ENCODE measurements at regions not wholly inside any gene's neighbourhood (a gene's known extent, or its start where the extent isn't known, plus 50 kb on each side); places are given as distances from the start of the nearest gene placed in this dataset.

DNA sequence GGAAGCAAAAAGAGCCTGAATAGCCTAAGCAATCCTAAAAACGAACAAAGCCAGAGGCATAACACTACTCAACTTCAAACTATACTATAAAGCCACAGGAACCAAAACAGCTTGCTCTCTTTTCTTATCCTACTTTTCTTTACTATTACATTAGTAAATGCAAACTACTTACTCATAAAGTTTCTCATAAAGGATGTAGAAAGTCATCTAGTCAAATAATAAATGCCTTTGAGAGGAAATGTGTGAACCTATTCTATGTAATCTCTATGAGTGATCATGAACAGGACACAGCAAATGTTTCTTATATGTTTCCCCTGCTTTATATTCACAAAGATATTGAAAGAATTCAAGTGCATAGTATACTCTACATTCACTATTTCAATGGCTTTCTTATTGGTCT is 176.9 kb upstream of the MDGA2 start:
- ChIA-PET POLR2A (ENCODE audit: low non-redundant PET) (no interaction called here), CTCF (no interaction called here)
- no TSS peak for BruUV-seq (replicated peaks)
- no peaks in the 10 kb centered on the region for H3K36me3 ChIP-seq (ENCODE audit: insufficient read depth, low read length, poor library complexity, severe bottlenecking)
- no peak for TF ChIP-seq EZH2 (IDR thresholded peaks at IDR 0.05; ENCODE audit: borderline replicate concordance, low read depth, low read length, poor library complexity, severe bottlenecking)
- H3K4me1 ChIP-seq (ENCODE audit: insufficient read depth, low read length, poor library complexity, severe bottlenecking): no peaks in the 10 kb centered on the region
- no peaks in the 10 kb centered on the region for H3K27me3 ChIP-seq (replicated peaks; ENCODE audit: insufficient read depth, low read depth, low read length, poor library complexity)
- intact Hi-C loops (cut with micrococcal nuclease; ENCODE audit: unreplicated experiment): no loop called here
- H3K27ac ChIP-seq (ENCODE audit: low read depth, low read length, poor library complexity, severe bottlenecking): no peak overlapping the region
- no peak for DNase-seq (ENCODE audit: low spot score)
- H3K4me3 ChIP-seq (ENCODE audit: low read depth, low read length, poor library complexity, severe bottlenecking): no peak overlapping the region
- H3K9me3 ChIP-seq (ENCODE audit: low read depth, low read length, poor library complexity, severe bottlenecking): no peaks in the 10 kb centered on the region

DNA sequence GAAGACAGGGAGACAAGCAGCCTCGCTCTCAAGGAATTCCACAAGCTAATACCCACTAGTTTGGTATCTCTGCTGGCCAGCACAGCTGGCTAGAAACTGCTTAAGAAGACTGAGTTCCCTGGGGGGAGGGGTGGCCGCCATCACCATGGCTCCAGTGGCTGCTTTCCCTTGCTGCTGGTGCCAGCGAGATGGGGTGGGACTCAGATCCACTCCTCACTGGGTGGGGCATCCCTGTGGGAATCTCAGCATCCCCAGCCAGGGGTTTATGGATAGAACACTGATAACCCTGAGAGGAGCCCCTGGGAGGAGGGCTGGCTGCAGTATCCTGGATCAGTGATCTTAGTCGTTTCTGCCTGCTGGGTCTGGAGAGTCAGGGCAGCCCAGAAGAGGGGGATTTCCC is 170.6 kb upstream of the MDGA2 start:
- BruUV-seq (replicated peaks): no TSS peak
- Histone ChIP-seq H3K27me3 (replicated peaks; ENCODE audit: insufficient read depth, low read depth, low read length, poor library complexity) (no peaks in the 10 kb centered on the region), H3K9me3 (ENCODE audit: low read depth, low read length, poor library complexity, severe bottlenecking) (peaks cover 8% of the 10 kb centered on the region), H3K4me3 (ENCODE audit: low read depth, low read length, poor library complexity, severe bottlenecking) (no peak overlapping the region), H3K4me1 (ENCODE audit: insufficient read depth, low read length, poor library complexity, severe bottlenecking) (no peaks in the 10 kb centered on the region), H3K27ac (ENCODE audit: low read depth, low read length, poor library complexity, severe bottlenecking) (no peak overlapping the region), H3K36me3 (ENCODE audit: insufficient read depth, low read length, poor library complexity, severe bottlenecking) (no peaks in the 10 kb centered on the region)
- no peak for DNase-seq (ENCODE audit: low spot score)
- TF ChIP-seq, protein P1, sequence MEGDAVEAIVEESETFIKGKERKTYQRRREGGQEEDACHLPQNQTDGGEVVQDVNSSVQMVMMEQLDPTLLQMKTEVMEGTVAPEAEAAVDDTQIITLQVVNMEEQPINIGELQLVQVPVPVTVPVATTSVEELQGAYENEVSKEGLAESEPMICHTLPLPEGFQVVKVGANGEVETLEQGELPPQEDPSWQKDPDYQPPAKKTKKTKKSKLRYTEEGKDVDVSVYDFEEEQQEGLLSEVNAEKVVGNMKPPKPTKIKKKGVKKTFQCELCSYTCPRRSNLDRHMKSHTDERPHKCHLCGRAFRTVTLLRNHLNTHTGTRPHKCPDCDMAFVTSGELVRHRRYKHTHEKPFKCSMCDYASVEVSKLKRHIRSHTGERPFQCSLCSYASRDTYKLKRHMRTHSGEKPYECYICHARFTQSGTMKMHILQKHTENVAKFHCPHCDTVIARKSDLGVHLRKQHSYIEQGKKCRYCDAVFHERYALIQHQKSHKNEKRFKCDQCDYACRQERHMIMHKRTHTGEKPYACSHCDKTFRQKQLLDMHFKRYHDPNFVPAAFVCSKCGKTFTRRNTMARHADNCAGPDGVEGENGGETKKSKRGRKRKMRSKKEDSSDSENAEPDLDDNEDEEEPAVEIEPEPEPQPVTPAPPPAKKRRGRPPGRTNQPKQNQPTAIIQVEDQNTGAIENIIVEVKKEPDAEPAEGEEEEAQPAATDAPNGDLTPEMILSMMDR (conservative IDR thresholded peaks at IDR 0.05; ENCODE audit: low read depth, low read length): no peak
- no peak for TF ChIP-seq EZH2 (IDR thresholded peaks at IDR 0.05; ENCODE audit: borderline replicate concordance, low read depth, low read length, poor library complexity, severe bottlenecking)
- CTCF ChIA-PET: no interaction called here
- intact Hi-C loops (cut with micrococcal nuclease; ENCODE audit: unreplicated experiment): no loop called here
- POLR2A ChIA-PET (ENCODE audit: low non-redundant PET): no interaction called here

GRCh38 chr14:47843236-47843635 is 167.8 kb upstream of the MDGA2 start:
- Histone ChIP-seq H3K4me1 (ENCODE audit: insufficient read depth, low read length, poor library complexity, severe bottlenecking) (no peaks in the 10 kb centered on the region), H3K4me3 (ENCODE audit: low read depth, low read length, poor library complexity, severe bottlenecking) (no peak overlapping the region), H3K27me3 (replicated peaks; ENCODE audit: insufficient read depth, low read depth, low read length, poor library complexity) (no peaks in the 10 kb centered on the region), H3K27ac (ENCODE audit: low read depth, low read length, poor library complexity, severe bottlenecking) (no peak overlapping the region), H3K9me3 (ENCODE audit: low read depth, low read length, poor library complexity, severe bottlenecking) (peaks cover 8% of the 10 kb centered on the region), H3K36me3 (ENCODE audit: insufficient read depth, low read length, poor library complexity, severe bottlenecking) (no peaks in the 10 kb centered on the region)
- no peak for DNase-seq (ENCODE audit: low spot score)
- BruUV-seq (replicated peaks): no TSS peak
- POLR2A ChIA-PET (ENCODE audit: low non-redundant PET): no interaction called here
- TF ChIP-seq, protein P1 (conservative IDR thresholded peaks at IDR 0.05; ENCODE audit: low read depth, low read length): no peak
- TF ChIP-seq EZH2 (IDR thresholded peaks at IDR 0.05; ENCODE audit: borderline replicate concordance, low read depth, low read length, poor library complexity, severe bottlenecking): no peak
- CTCF ChIA-PET: no interaction called here
- intact Hi-C loops (cut with micrococcal nuclease; ENCODE audit: unreplicated experiment): loop anchor here (2.0 kb wide), 1 partner anchor 16 kb away; no protein-coding TSS in a partner anchor

DNA sequence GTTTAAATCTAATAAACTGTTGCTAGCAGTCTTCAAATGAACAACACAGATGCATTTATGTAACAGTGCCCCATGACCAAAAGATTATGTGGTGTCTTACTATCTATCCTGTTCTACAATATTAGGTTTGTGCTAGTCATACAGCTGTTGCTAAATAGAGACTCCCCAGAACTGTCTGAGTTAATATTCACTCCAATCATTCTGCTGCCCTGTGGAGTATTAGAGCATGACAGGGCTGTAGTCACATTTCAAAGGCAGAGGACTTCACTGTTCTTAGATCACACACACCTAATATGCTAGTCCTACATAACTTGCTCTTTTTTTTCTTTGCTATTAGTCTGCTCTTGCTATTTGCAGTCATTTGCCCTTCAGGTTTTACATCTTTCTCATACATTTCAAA is 157.6 kb upstream of the MDGA2 start:
- Histone ChIP-seq H3K4me3 (ENCODE audit: low read depth, low read length, poor library complexity, severe bottlenecking) (no peak overlapping the region), H3K36me3 (ENCODE audit: insufficient read depth, low read length, poor library complexity, severe bottlenecking) (no peaks in the 10 kb centered on the region), H3K27me3 (replicated peaks; ENCODE audit: insufficient read depth, low read depth, low read length, poor library complexity) (no peaks in the 10 kb centered on the region), H3K4me1 (ENCODE audit: insufficient read depth, low read length, poor library complexity, severe bottlenecking) (no peaks in the 10 kb centered on the region), H3K27ac (ENCODE audit: low read depth, low read length, poor library complexity, severe bottlenecking) (no peak overlapping the region), H3K9me3 (ENCODE audit: low read depth, low read length, poor library complexity, severe bottlenecking) (peaks cover 4% of the 10 kb centered on the region)
- ChIA-PET CTCF (no interaction called here), POLR2A (ENCODE audit: low non-redundant PET) (no interaction called here)
- TF ChIP-seq, protein P1 (conservative IDR thresholded peaks at IDR 0.05; ENCODE audit: low read depth, low read length): no peak
- no peak for TF ChIP-seq EZH2 (IDR thresholded peaks at IDR 0.05; ENCODE audit: borderline replicate concordance, low read depth, low read length, poor library complexity, severe bottlenecking)
- intact Hi-C loops (cut with micrococcal nuclease; ENCODE audit: unreplicated experiment): no loop called here
- no peak for DNase-seq (ENCODE audit: low spot score)
- BruUV-seq (replicated peaks): no TSS peak
